Activated naive CD4-positive, alpha-beta T cell treated with anti-CD3 and anti-CD28 coated beads for 36 hours (primary cell): ENCODE measurements at regions not wholly inside any gene's neighbourhood (a gene's known extent, or its start where the extent isn't known, plus 50 kb on each side); places are given as distances from the start of the nearest gene placed in this dataset.

Experiments
- CTCF ChIA-PET: fragments of 350-600 bp; sonication (Branson Sonifier 250); formaldehyde crosslinking; loops from one replicate; lab custom pipeline; 2021; ENCODE audit warnings: antibody characterized with exemption; lab: Charles Lee
- DNase-seq: peaks from one replicate; pipeline ENCODE4 v3.0.0-alpha.2; 2020
- H3K27ac Mint-ChIP-seq: one replicate; pipeline ENCODE4 v1.8.0; 2021; ENCODE audit warnings: mild to moderate bottlenecking, mixed read lengths
- H3K27me3 Mint-ChIP-seq: one replicate; pipeline ENCODE4 v1.8.0; 2021; ENCODE audit warnings: low read depth, mixed read lengths
- H3K36me3 Mint-ChIP-seq: one replicate; pipeline ENCODE4 v1.8.0; 2021; ENCODE audit warnings: low read depth, mixed read lengths
- H3K4me1 Mint-ChIP-seq: one replicate; pipeline ENCODE4 v1.8.0; 2021; ENCODE audit warnings: low read depth, mixed read lengths
- H3K4me3 Mint-ChIP-seq: one replicate; pipeline ENCODE4 v1.8.0; 2021; ENCODE audit warnings: mild to moderate bottlenecking, moderate library complexity, mixed read lengths
- H3K9me3 Mint-ChIP-seq: one replicate; pipeline ENCODE4 v1.8.0; 2021; ENCODE audit warnings: mixed read lengths
- intact Hi-C: fragments of 100-400 bp; cut with micrococcal nuclease; formaldehyde crosslinking; loops from one replicate; pipeline ENCODE4 v1.15.1; 2023

GRCh38 chr9:115296831-115297565 is 179.0 kb upstream of the TNC start:
- CTCF ChIA-PET = no interaction called here
- H3K4me1 Mint-ChIP-seq = no peaks in the 10 kb centered on the region
- intact Hi-C loops = no loop called here

GRCh38 chr9:115300116-115300515 is 182.2 kb upstream of the TNC start:
- H3K4me1 Mint-ChIP-seq = no peaks in the 10 kb centered on the region
- CTCF ChIA-PET = no interaction called here
- no peak overlapping the region for H3K27ac Mint-ChIP-seq
- intact Hi-C loops = no loop called here
- no peak for DNase-seq
- H3K4me3 Mint-ChIP-seq = no peak overlapping the region
- no peaks in the 10 kb centered on the region for H3K9me3 Mint-ChIP-seq
- H3K27me3 Mint-ChIP-seq = peaks cover 9% of the 10 kb centered on the region
- no peaks in the 10 kb centered on the region for H3K36me3 Mint-ChIP-seq

More at GRCh38 chr9:115296831-115297565, 179.0 kb upstream of the TNC start:
- Mint-ChIP-seq H3K27me3 (peaks cover 9% of the 10 kb centered on the region), H3K9me3 (no peaks in the 10 kb centered on the region), H3K4me3 (no peak overlapping the region), H3K36me3 (no peaks in the 10 kb centered on the region), H3K27ac (no peak overlapping the region)
- no peak for DNase-seq

- DNase-seq = no peak
- Mint-ChIP-seq H3K27me3 (peaks cover 9% of the 10 kb centered on the region), H3K4me3 (no peak overlapping the region), H3K36me3 (no peaks in the 10 kb centered on the region), H3K27ac (no peak overlapping the region), H3K4me1 (no peaks in the 10 kb centered on the region), H3K9me3 (no peaks in the 10 kb centered on the region)
- intact Hi-C loops = no loop called here
- CTCF ChIA-PET = interaction anchor here (0.7 kb wide), 1 partner anchor 607 kb away, joined by 3 read pairs; no protein-coding TSS in a partner anchor
These were observed 182.9 kb upstream of the TNC start for GRCh38 chr9:115300874-115301273.

GRCh38 chr9:115301581-115301980 is 183.6 kb upstream of the TNC start:
- CTCF ChIA-PET = no interaction called here
- Mint-ChIP-seq H3K9me3 (no peaks in the 10 kb centered on the region), H3K27ac (no peak overlapping the region), H3K4me3 (no peak overlapping the region), H3K4me1 (no peaks in the 10 kb centered on the region), H3K36me3 (no peaks in the 10 kb centered on the region), H3K27me3 (peaks cover 6% of the 10 kb centered on the region)
- DNase-seq = no peak
- intact Hi-C loops = no loop called here

- intact Hi-C loops = no loop called here
These were observed 187.6 kb upstream of the TNC start for GRCh38 chr9:115305543-115305942.

GRCh38 chr9:115306865-115307264 is 188.9 kb upstream of the TNC start:
- Mint-ChIP-seq H3K27ac (no peak overlapping the region), H3K4me1 (no peaks in the 10 kb centered on the region), H3K27me3 (peaks cover 2% of the 10 kb centered on the region), H3K9me3 (no peaks in the 10 kb centered on the region), H3K36me3 (no peaks in the 10 kb centered on the region), H3K4me3 (no peak overlapping the region)
- CTCF ChIA-PET = no interaction called here
- DNase-seq = no peak
- intact Hi-C loops = no loop called here

More at GRCh38 chr9:115305543-115305942, 187.6 kb upstream of the TNC start:
- H3K9me3 Mint-ChIP-seq = no peaks in the 10 kb centered on the region
- no peak for DNase-seq
- H3K4me3 Mint-ChIP-seq = no peak overlapping the region
- CTCF ChIA-PET = interaction anchor here (0.7 kb wide), 1 partner anchor 599 kb away, joined by 3 read pairs; no protein-coding TSS in a partner anchor
- no peaks in the 10 kb centered on the region for H3K4me1 Mint-ChIP-seq
- H3K27me3 Mint-ChIP-seq = peaks cover 3% of the 10 kb centered on the region
- no peaks in the 10 kb centered on the region for H3K36me3 Mint-ChIP-seq
- H3K27ac Mint-ChIP-seq = no peak overlapping the region

GRCh38 chr9:115313545-115313944 is 195.6 kb upstream of the TNC start:
- no peaks in the 10 kb centered on the region for H3K9me3 Mint-ChIP-seq
- H3K4me1 Mint-ChIP-seq = no peaks in the 10 kb centered on the region
- H3K36me3 Mint-ChIP-seq = no peaks in the 10 kb centered on the region
- no peak overlapping the region for H3K4me3 Mint-ChIP-seq
- intact Hi-C loops = no loop called here
- CTCF ChIA-PET = no interaction called here
- H3K27me3 Mint-ChIP-seq = peaks cover 7% of the 10 kb centered on the region
- no peak for DNase-seq
- no peak overlapping the region for H3K27ac Mint-ChIP-seq

GRCh38 chr9:115326461-115326860 is 208.5 kb upstream of the TNC start:
- CTCF ChIA-PET = no interaction called here
- H3K27ac Mint-ChIP-seq = no peak overlapping the region
- no peaks in the 10 kb centered on the region for H3K9me3 Mint-ChIP-seq
- no peak for DNase-seq
- intact Hi-C loops = no loop called here
- no peak overlapping the region for H3K4me3 Mint-ChIP-seq
- H3K27me3 Mint-ChIP-seq = peaks cover 5% of the 10 kb centered on the region
- H3K4me1 Mint-ChIP-seq = no peaks in the 10 kb centered on the region
- H3K36me3 Mint-ChIP-seq = no peaks in the 10 kb centered on the region

GRCh38 chr9:115327436-115328122 is 209.6 kb upstream of the TNC start:
- CTCF ChIA-PET = interaction anchor here (0.6 kb wide), 1 partner anchor 162 kb away, joined by 3 read pairs; no protein-coding TSS in a partner anchor
- peaks cover 5% of the 10 kb centered on the region for H3K27me3 Mint-ChIP-seq
- no peaks in the 10 kb centered on the region for H3K4me1 Mint-ChIP-seq
- intact Hi-C loops = no loop called here
- H3K9me3 Mint-ChIP-seq = no peaks in the 10 kb centered on the region
- H3K4me3 Mint-ChIP-seq = no peak overlapping the region
- no peak for DNase-seq
- H3K27ac Mint-ChIP-seq = no peak overlapping the region
- no peaks in the 10 kb centered on the region for H3K36me3 Mint-ChIP-seq

- H3K4me1 Mint-ChIP-seq = no peaks in the 10 kb centered on the region
- H3K27ac Mint-ChIP-seq = no peak overlapping the region
- no peaks in the 10 kb centered on the region for H3K36me3 Mint-ChIP-seq
- CTCF ChIA-PET = no interaction called here
- H3K27me3 Mint-ChIP-seq = peaks cover 5% of the 10 kb centered on the region
- H3K4me3 Mint-ChIP-seq = no peak overlapping the region
- intact Hi-C loops = no loop called here
- no peaks in the 10 kb centered on the region for H3K9me3 Mint-ChIP-seq
- DNase-seq = no peak
These were observed 210.3 kb upstream of the TNC start for GRCh38 chr9:115328228-115328627.

GRCh38 chr9:115328677-115329076 is 210.7 kb upstream of the TNC start:
- CTCF ChIA-PET = no interaction called here
- H3K4me1 Mint-ChIP-seq = no peaks in the 10 kb centered on the region

GRCh38 chr9:115333277-115334070 is 215.5 kb upstream of the TNC start:
- CTCF ChIA-PET = no interaction called here
- H3K27me3 Mint-ChIP-seq = peaks cover 5% of the 10 kb centered on the region
- H3K9me3 Mint-ChIP-seq = no peaks in the 10 kb centered on the region
- DNase-seq = no peak
- intact Hi-C loops = no loop called here
- H3K27ac Mint-ChIP-seq = no peak overlapping the region
- no peaks in the 10 kb centered on the region for H3K4me1 Mint-ChIP-seq
- no peak overlapping the region for H3K4me3 Mint-ChIP-seq
- no peaks in the 10 kb centered on the region for H3K36me3 Mint-ChIP-seq

More at GRCh38 chr9:115328677-115329076, 210.7 kb upstream of the TNC start:
- H3K27ac Mint-ChIP-seq = no peak overlapping the region
- H3K9me3 Mint-ChIP-seq = no peaks in the 10 kb centered on the region
- intact Hi-C loops = no loop called here
- DNase-seq = no peak
- no peaks in the 10 kb centered on the region for H3K36me3 Mint-ChIP-seq
- H3K4me3 Mint-ChIP-seq = no peak overlapping the region
- H3K27me3 Mint-ChIP-seq = peaks cover 5% of the 10 kb centered on the region
